GM12865 (cell line): ENCODE measurements at regions not wholly inside any gene's neighbourhood (a gene's known extent, or its start where the extent isn't known, plus 50 kb on each side); places are given as distances from the start of the nearest gene placed in this dataset.

Source experiments
- DNase-seq: peaks from one replicate; pipeline ENCODE4 v3.0.0; 2010; ENCODE audit warnings: low read depth
- H3K4me3 ChIP-seq: 2 replicates; pipeline ENCODE4 v1.5.1; 2011; ENCODE audit warnings: mild to moderate bottlenecking, low read depth, low read length, control low read depth
- TF ChIP-seq, protein P1 (sequence below): IDR thresholded peaks from 2 replicates; pipeline ENCODE4 v1.5.1; 2011; ENCODE audit warnings: low read length, control low read depth, low read depth, inconsistent platforms; ENCODE audit not compliant: insufficient read depth; ENCODE audit errors: missing control alignments

DNA sequence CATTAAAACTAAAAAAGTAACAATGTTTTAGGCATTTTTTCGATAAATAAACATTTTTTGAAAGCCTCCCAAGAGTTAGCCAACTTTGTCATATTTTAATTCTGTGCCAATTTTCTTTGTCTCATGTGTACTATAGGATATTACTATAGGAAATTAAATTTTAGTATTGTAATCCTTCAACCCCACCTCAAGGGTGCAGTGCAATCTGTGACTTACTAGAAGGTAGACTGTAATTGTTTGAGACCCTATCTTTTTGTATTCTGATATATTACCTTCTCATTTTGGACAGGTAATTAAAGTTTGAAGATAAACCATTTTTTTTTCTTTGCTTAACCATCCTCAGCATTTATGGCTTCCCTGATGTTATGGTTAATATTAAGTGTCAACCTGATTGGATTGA, 457.8 kb downstream of the PCDH20 start:
- H3K4me3 ChIP-seq, result no peak overlapping the region
- TF ChIP-seq, protein P1, sequence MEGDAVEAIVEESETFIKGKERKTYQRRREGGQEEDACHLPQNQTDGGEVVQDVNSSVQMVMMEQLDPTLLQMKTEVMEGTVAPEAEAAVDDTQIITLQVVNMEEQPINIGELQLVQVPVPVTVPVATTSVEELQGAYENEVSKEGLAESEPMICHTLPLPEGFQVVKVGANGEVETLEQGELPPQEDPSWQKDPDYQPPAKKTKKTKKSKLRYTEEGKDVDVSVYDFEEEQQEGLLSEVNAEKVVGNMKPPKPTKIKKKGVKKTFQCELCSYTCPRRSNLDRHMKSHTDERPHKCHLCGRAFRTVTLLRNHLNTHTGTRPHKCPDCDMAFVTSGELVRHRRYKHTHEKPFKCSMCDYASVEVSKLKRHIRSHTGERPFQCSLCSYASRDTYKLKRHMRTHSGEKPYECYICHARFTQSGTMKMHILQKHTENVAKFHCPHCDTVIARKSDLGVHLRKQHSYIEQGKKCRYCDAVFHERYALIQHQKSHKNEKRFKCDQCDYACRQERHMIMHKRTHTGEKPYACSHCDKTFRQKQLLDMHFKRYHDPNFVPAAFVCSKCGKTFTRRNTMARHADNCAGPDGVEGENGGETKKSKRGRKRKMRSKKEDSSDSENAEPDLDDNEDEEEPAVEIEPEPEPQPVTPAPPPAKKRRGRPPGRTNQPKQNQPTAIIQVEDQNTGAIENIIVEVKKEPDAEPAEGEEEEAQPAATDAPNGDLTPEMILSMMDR, result no peak
- no peak for DNase-seq

DNA sequence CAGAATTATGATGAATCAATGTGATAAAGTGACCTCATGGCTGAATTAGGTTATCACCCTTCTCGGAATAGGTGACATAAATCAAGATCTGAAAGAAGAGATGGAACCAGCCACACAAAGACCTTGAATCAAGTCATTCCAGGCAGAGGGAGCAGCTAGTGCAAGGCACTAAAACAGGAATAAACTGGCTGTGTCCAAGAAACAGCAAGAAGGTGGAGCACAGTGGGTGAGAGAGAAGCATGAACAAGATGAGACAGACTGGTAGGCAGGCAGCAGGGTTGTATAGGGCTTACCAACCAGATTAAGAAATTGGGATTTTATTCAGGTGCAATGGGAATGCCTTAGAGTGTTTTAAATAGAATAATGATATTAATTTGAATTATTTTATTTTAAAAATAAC, 470.3 kb downstream of the PCDH20 start:
- TF ChIP-seq, protein P1, result no peak
- no peak overlapping the region for H3K4me3 ChIP-seq
- no peak for DNase-seq

DNA sequence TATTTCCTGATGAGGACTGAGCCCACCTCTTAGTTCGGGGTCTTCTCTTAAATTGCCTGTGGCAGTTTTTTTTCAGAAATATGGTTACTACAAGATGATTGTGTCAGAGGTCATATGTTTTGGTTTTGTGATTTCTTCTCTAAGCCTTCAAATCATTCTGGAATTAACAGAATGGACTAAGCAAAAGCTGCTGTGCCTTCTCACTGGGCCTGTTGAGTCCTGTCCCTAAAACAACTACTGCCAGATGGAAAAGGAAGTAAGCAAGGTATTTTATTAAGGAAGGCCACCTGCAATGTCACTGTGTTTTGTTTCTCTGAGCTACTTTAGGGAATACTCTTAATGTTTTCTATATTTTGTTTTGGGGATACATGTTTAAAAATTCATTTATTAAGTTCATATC, 470.8 kb downstream of the PCDH20 start:
- DNase-seq, result no peak
- TF ChIP-seq, protein P1, result no peak
- no peak overlapping the region for H3K4me3 ChIP-seq

DNA sequence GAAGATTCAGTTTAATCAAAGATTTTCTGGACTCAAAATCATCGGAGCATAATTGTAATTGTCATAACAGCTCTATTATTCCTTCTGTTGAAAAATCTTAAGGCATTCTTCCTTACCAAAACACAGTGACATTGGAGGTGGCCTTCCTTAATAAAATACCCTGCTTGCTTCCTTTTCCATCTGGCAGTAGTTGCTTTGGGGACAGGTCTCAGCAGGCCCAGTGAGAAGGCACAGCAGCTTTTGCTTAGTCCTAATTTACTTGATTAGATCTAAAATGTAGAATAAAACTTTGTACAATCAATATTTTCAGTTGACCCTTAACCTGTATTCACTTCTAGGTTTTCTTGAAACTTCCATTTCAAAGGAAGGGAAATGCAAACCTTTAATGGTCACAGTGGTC, 471.6 kb downstream of the PCDH20 start:
- no peak for DNase-seq
- TF ChIP-seq, protein P1, result no peak

DNA sequence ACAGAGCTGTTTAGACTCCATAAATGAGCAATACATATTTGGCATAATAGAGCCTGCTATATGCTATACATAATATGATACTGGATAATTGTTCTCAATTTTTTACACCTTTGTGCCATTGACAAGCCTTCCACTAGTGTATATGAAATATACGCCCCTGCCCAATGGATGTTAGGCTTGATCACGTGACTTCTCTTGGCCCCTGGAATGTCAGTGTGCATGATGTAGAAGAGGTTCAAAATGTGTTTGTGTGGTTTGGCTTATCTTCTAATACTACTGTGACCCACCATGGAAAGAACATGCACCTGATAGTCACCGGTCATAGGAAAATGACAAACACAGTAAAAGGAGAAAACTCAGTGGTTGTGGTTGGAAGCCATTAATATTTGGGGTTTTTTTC, 479.4 kb downstream of the PCDH20 start:
- TF ChIP-seq, protein P1, result no peak
- no peak for DNase-seq
- H3K4me3 ChIP-seq, result no peak overlapping the region

More for the DNA sequence above, 471.6 kb downstream of the PCDH20 start:
- H3K4me3 ChIP-seq, result no peak overlapping the region

DNA sequence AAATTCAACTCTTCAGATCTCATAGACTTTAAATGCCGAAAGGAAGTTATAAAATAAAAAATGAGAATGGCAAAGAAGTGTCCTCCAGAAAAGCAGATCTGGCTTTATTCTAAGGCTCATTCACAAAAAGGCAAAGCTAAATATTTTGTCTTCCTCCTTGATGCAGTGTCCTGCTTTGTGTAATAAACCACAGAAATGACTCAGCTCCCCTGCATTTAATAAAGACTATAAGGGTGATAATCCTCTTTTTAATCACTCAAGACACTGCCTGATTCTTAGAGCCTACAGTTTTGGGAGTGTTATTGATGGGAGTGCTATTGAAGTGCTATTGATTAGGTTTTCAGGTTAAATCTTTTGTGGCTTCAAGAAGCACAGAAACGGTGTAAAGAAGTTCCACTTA, 482.0 kb downstream of the PCDH20 start:
- no peak for DNase-seq
- no peak overlapping the region for H3K4me3 ChIP-seq
- TF ChIP-seq, protein P1, result no peak

DNA sequence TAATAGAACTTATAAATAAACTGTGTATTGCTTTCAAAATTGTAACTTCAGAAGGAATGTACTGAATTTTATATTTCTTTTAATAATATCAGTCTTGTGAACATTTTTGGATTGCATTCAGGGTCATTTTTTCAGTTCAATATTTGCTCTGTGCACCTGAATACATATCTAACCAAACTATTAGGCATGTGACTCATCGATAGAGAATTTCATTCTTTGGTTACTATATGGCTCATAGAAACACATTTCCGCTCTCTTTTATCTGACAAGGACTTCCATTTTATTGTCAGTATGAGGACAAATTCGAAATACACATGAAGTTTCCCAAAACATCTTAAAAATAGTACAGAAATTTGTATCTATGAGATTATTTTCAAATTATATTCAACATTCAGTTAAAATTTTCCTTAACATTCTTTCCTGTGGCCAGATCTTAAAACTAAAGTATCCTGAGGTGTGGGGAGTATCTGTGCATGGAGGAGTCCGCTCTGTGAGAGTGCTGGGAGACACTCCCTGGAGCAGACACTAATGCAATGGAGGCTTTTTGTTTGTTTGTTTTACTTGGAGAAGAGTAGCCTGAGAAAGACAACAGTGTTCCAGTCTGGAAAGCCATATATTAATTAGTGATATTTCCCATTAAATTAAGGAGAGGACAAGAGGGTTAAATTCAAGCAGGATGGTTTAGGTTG, 483.6 kb downstream of the PCDH20 start:
- DNase-seq, result no peak
- TF ChIP-seq, protein P1, result no peak
- no peak overlapping the region for H3K4me3 ChIP-seq
